Smooth muscle cell (in vitro differentiated cells): ENCODE measurements at regions not wholly inside any gene's neighbourhood (a gene's known extent, or its start where the extent isn't known, plus 50 kb on each side); places are given as distances from the start of the nearest gene placed in this dataset.

ENCODE experiments used
- DNase-seq: peaks from one replicate; lab custom pipeline; 2025; ENCODE audit not compliant: unreplicated experiment; lab: John Stamatoyannopoulos, UW
- H2AFZ ChIP-seq: fragments of 200-600 bp; sonication (generic); 2 replicates; pipeline ENCODE4 v1.6.0; 2016; ENCODE audit warnings: antibody characterized with exemption, low read depth, mild to moderate bottlenecking
- H3F3A ChIP-seq: fragments of 200-600 bp; sonication (generic); 2 replicates; pipeline ENCODE4 v1.6.0; 2017; ENCODE audit warnings: antibody characterized with exemption, low read depth
- H3K27ac ChIP-seq: fragments of 200-600 bp; sonication (generic); 2 replicates; pipeline ENCODE4 v1.5.1; 2016; ENCODE audit warnings: low read depth, mild to moderate bottlenecking
- H3K27me3 ChIP-seq: fragments of 200-600 bp; sonication (generic); 2 replicates; pipeline ENCODE4 v1.6.1; 2016; ENCODE audit warnings: low read depth, mild to moderate bottlenecking
- H3K36me3 ChIP-seq: fragments of 200-600 bp; sonication (generic); 2 replicates; pipeline ENCODE4 v1.5.1; 2016; ENCODE audit warnings: low read depth
- H3K4me1 ChIP-seq: fragments of 200-600 bp; sonication (generic); 2 replicates; pipeline ENCODE4 v1.5.1; 2016; ENCODE audit warnings: low read depth
- H3K4me2 ChIP-seq: fragments of 200-600 bp; sonication (generic); 2 replicates; pipeline ENCODE4 v1.6.0; 2016; ENCODE audit warnings: mild to moderate bottlenecking
- H3K4me3 ChIP-seq: fragments of 200-600 bp; sonication (generic); 2 replicates; pipeline ENCODE4 v1.5.1; 2016; ENCODE audit warnings: mild to moderate bottlenecking
- H3K79me2 ChIP-seq: fragments of 200-600 bp; sonication (generic); 2 replicates; pipeline ENCODE4 v1.6.0; 2016; ENCODE audit warnings: low read depth, mild to moderate bottlenecking
- H3K9ac ChIP-seq: fragments of 200-600 bp; sonication (generic); 2 replicates; pipeline ENCODE4 v1.6.0; 2016; ENCODE audit warnings: low read depth
- H3K9me3 ChIP-seq: fragments of 200-600 bp; sonication (generic); replicated peaks from 2 replicates; pipeline ENCODE4 v1.5.1; 2016; ENCODE audit warnings: low read depth
- H4K20me1 ChIP-seq: fragments of 200-600 bp; sonication (generic); 2 replicates; pipeline ENCODE4 v1.6.0; 2016; ENCODE audit warnings: low read depth
- CTCF ChIP-seq: fragments of 200-600 bp; sonication (generic); IDR thresholded peaks from 2 replicates; pipeline ENCODE4 v1.5.1; 2017; ENCODE audit warnings: borderline replicate concordance, mild to moderate bottlenecking, antibody characterized with exemption; ENCODE audit not compliant: insufficient read depth, poor library complexity, severe bottlenecking
- WGBS: methylation state at CpG from one replicate; pipeline ENCODE4 v1.1.7; 2016; ENCODE audit warnings: low lambda C conversion rate; 5-methylcytosine and 5-hydroxymethylcytosine counted together

- H3F3A ChIP-seq, result peaks cover 19% of the 10 kb centered on the region
- H3K36me3 ChIP-seq, result no peaks in the 10 kb centered on the region
- peaks cover 20% of the 10 kb centered on the region for H3K4me1 ChIP-seq
- peak overlapping the region; percentile 24 for H2AFZ ChIP-seq
- DNase-seq, result no peak
- H3K27ac ChIP-seq, result peak overlapping the region; percentile 94
- no peak overlapping the region for H3K4me3 ChIP-seq
- no peaks in the 10 kb centered on the region for H3K27me3 ChIP-seq
- no peaks in the 10 kb centered on the region for H3K79me2 ChIP-seq
- WGBS, result 71% methylated on average over 6 of the region's 6 CpGs
- no peaks in the 10 kb centered on the region for H4K20me1 ChIP-seq
- H3K9ac ChIP-seq, result peak overlapping the region; percentile 74
- no peak for TF ChIP-seq CTCF
- peak overlapping the region; percentile 32 for H3K4me2 ChIP-seq
- no peaks in the 10 kb centered on the region for H3K9me3 ChIP-seq
These were observed 72.6 kb upstream of the FRMD4A start for GRCh38 chr10:14403359-14403758.

GRCh38 chr10:14399641-14400040 is 68.9 kb upstream of the FRMD4A start:
- no peak overlapping the region for H3K4me3 ChIP-seq
- peaks cover 24% of the 10 kb centered on the region for H3F3A ChIP-seq
- no peaks in the 10 kb centered on the region for H3K27me3 ChIP-seq
- peaks cover 11% of the 10 kb centered on the region for H3K4me1 ChIP-seq
- H3K9ac ChIP-seq, result no peak overlapping the region
- H3K36me3 ChIP-seq, result no peaks in the 10 kb centered on the region
- no peak overlapping the region for H2AFZ ChIP-seq
- H3K9me3 ChIP-seq, result no peaks in the 10 kb centered on the region
- no peak overlapping the region for H3K4me2 ChIP-seq
- no peak overlapping the region for H3K27ac ChIP-seq
- no peaks in the 10 kb centered on the region for H3K79me2 ChIP-seq
- no peak for DNase-seq
- no peaks in the 10 kb centered on the region for H4K20me1 ChIP-seq
- no peak for TF ChIP-seq CTCF
- WGBS, result 55% methylated on average over 3 of the region's 3 CpGs

- 12% methylated on average over 9 of the region's 9 CpGs for WGBS
- Histone ChIP-seq H3F3A (peaks cover 5% of the 10 kb centered on the region), H4K20me1 (no peaks in the 10 kb centered on the region), H3K4me2 (peak overlapping the region; percentile 49), H3K27ac (peak overlapping the region; percentile 90), H3K79me2 (no peaks in the 10 kb centered on the region), H3K36me3 (no peaks in the 10 kb centered on the region), H3K9me3 (no peaks in the 10 kb centered on the region), H3K27me3 (no peaks in the 10 kb centered on the region), H3K9ac (peak overlapping the region; percentile 41), H3K4me1 (peaks cover 5% of the 10 kb centered on the region), H3K4me3 (no peak overlapping the region), H2AFZ (no peak overlapping the region)
- no peak for TF ChIP-seq CTCF
- DNase-seq, result peak; percentile 38
These were observed 66.3 kb upstream of the FRMD4A start for GRCh38 chr10:14397066-14397465.

- no peak overlapping the region for H3K4me3 ChIP-seq
- H3K9ac ChIP-seq, result peak overlapping the region; percentile 41
- no peak overlapping the region for H2AFZ ChIP-seq
- H3K36me3 ChIP-seq, result no peaks in the 10 kb centered on the region
- H3K4me2 ChIP-seq, result peak overlapping the region; percentile 28
- peaks cover 5% of the 10 kb centered on the region for H3F3A ChIP-seq
- TF ChIP-seq CTCF, result peak; percentile 58
- 72% methylated on average over 7 of the region's 7 CpGs for WGBS
- H3K27ac ChIP-seq, result peak overlapping the region; percentile 90
- no peaks in the 10 kb centered on the region for H3K27me3 ChIP-seq
- peaks cover 5% of the 10 kb centered on the region for H3K4me1 ChIP-seq
- DNase-seq, result no peak
- H3K9me3 ChIP-seq, result no peaks in the 10 kb centered on the region
- H3K79me2 ChIP-seq, result no peaks in the 10 kb centered on the region
- no peaks in the 10 kb centered on the region for H4K20me1 ChIP-seq
These were observed 65.8 kb upstream of the FRMD4A start for GRCh38 chr10:14396411-14397048.
